HG02870 (cell line): ENCODE measurements at regions not wholly inside any gene's neighbourhood (a gene's known extent, or its start where the extent isn't known, plus 50 kb on each side); places are given as distances from the start of the nearest gene placed in this dataset.

Source experiments
- ATAC-seq: cut with Tn5 transposase; IDR thresholded peaks from one replicate; pipeline ENCODE4 v1.9.1; 2021; ENCODE audit warnings: mild to moderate bottlenecking, moderate library complexity; ENCODE audit not compliant: unreplicated experiment

GRCh38 chr1:81452693-81453366 is 347.9 kb upstream of the ADGRL2 start:
- ATAC-seq, result no peak

- no peak for ATAC-seq
Observed at GRCh38 chr1:81449786-81450185, 350.9 kb upstream of the ADGRL2 start.

DNA sequence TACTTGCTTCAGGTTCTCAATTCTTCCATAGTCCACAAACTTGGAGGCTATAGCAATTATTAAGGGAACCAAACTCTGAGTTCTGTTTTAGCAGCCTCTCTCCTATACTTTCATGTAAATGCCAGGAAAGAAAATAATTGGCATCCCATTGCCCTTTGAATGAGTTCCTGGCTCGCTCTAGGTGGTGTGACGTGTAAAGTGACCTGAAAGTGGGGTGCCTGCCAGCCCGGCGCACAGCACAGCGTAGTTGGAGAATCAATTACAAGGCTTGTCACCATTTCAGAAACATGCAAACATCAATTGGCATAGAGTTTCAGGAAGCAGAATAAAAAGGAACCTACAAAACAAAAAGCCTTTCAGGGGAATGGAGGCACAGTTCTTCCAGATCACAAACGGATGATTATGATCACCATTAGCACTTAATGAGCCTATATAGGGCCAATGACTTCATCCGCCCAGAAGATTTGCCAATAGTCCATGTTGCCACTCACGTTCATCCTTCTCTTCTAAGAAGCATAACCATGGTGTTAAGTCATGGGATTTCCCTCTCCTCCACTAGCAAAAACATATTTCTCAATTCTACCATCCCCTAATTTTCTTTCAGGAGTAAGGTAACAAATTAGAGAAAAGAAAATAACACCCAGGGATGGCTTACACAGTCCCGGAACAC is 354.6 kb upstream of the ADGRL2 start:
- no peak for ATAC-seq

DNA sequence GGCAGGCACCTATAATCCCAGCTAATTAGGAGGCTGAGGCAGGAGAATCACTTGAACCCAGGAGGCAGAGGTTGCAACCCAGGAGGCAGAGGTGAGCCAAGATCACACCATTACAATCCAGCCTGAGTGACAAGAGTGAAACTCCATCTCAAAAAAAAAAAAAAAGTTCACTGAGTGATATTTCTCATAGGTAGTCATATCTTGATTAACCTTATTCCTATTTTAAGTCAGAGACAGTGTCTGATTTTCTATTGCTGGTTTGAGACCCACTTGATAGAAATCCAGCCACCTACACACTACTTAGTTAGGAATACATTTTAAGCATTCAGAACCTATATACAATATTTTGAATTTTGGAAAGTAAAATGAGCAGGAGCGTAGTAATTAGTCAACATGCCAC is 357.4 kb upstream of the ADGRL2 start:
- no peak for ATAC-seq

GRCh38 chr1:81439046-81439823 is 361.5 kb upstream of the ADGRL2 start:
- no peak for ATAC-seq

- no peak for ATAC-seq
Observed at GRCh38 chr1:81437649-81438048, 363.1 kb upstream of the ADGRL2 start.

GRCh38 chr1:81437213-81437612 is 363.5 kb upstream of the ADGRL2 start:
- no peak for ATAC-seq

GRCh38 chr1:81435175-81435574 is 365.6 kb upstream of the ADGRL2 start:
- ATAC-seq, result no peak

DNA sequence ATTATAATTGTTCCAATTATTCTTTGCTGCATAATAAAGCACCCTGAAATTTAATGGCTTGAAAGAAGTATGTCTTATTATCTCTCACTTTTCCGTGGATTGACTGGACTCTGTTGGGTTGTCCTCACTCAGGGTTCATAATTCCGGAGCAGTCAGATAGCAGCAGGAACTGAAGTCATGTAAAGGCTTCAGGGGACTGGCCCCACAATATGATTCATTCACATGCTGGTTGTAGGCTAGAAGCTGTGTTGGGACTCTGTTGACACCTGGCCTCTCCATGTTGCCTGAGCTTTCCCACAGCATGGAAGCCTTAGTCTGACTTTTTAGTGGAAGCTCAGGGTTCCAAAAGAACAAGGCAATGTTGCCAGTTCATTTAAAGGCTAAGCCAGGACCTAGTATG is 367.1 kb upstream of the ADGRL2 start:
- ATAC-seq, result no peak

- ATAC-seq, result no peak
Observed at GRCh38 chr1:81432654-81433109, 368.1 kb upstream of the ADGRL2 start.

- ATAC-seq, result no peak
Observed at GRCh38 chr1:81432059-81432458, 368.7 kb upstream of the ADGRL2 start.

- no peak for ATAC-seq
Observed at GRCh38 chr1:81431624-81432000, 369.1 kb upstream of the ADGRL2 start.

DNA sequence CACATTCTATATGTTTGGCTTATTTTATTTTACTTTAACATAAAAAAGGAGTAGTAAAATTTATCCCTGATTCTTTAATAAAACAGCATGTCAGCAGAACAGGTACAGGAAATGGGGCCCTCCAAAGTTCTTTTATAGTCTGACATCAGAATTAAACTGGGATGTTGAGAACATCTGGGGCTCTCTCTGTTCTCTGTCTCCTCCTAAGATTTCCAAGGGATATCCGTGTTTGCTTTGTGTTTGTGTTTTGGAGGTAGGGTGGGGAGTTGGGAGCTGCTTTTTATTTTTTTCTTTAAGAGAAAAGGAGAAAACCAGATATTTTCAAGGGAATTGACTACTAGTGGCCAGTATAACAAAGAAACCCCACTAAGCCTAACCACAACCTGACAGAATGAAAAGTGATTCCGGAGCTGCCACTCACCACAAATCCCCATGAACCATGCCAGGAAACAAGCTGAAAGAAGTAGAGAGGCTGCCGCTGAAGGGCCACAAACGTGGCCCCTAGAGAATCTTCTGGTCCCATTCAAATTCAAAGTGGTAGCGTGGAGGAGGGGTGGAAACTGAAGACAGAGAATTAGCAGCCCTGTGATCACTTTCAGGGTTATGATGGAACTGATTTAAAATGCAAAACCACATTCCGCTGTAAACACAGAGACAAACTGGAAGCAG is 369.6 kb upstream of the ADGRL2 start:
- ATAC-seq, result no peak

GRCh38 chr1:81430236-81430938 is 370.3 kb upstream of the ADGRL2 start:
- ATAC-seq, result no peak

GRCh38 chr1:81428998-81429397 is 371.7 kb upstream of the ADGRL2 start:
- ATAC-seq, result no peak

GRCh38 chr1:81424816-81425215 is 375.9 kb upstream of the ADGRL2 start:
- ATAC-seq, result no peak

DNA sequence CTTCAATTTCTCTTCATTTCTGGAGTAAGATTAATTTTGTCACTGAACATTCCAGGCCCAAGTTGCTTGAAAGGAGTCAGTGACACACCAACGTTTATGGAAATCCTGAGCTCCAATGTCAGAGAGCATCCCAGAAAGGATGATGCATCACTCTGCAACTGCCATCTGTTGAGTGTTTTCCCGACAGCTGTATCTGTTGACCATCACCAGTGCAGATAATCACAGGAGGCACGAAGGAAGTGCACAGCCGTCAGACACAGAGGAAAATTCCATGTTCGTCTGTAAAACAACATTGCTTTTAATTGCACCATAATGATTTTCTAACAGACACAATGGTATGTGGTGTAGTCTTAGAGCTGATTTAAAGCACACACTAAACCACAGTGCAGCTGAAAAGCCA is 376.7 kb upstream of the ADGRL2 start:
- ATAC-seq, result no peak

GRCh38 chr1:81420760-81421159 is 380.0 kb upstream of the ADGRL2 start:
- no peak for ATAC-seq

- peak; percentile 83 for ATAC-seq
Observed at GRCh38 chr1:81414488-81415015, 386.2 kb upstream of the ADGRL2 start.

- no peak for ATAC-seq
Observed at GRCh38 chr1:81412954-81413353, 387.8 kb upstream of the ADGRL2 start.

GRCh38 chr1:81410941-81411340 is 389.8 kb upstream of the ADGRL2 start:
- no peak for ATAC-seq
